Activated T-cell treated with anti-CD3 and anti-CD28 coated beads, Interleukin-2, amount 50 U/mL, for 72 hours (primary cell): ENCODE measurements at regions not wholly inside any gene's neighbourhood (a gene's known extent, or its start where the extent isn't known, plus 50 kb on each side); places are given as distances from the start of the nearest gene placed in this dataset.

Experiments
- ATAC-seq, 2 donors: fragments of 150-1000 bp; cut with Tn5 transposase; replicated peaks in 1 of 2; 2 replicates each; pipeline ENCODE4 v1.10.0; 2021; ENCODE audit warnings: moderate library complexity in 2 of 2, mild to moderate bottlenecking in 1 of 2
- DNase-seq, 2 donors: peaks; one replicate each; pipeline ENCODE4 v3.0.0; 2021 to 2022; ENCODE audit warnings: mixed read lengths in 1 of 2
- H3K27ac Mint-ChIP-seq: one replicate; pipeline ENCODE4 v1.8.0; 2022; ENCODE audit warnings: mild to moderate bottlenecking, moderate library complexity, mixed read lengths
- H3K27me3 Mint-ChIP-seq: one replicate; pipeline ENCODE4 v1.8.0; 2022; ENCODE audit warnings: low read depth, mixed read lengths
- H3K36me3 Mint-ChIP-seq, 2 donors: one replicate each; pipeline ENCODE4 v1.8.0; 2022; ENCODE audit warnings: mixed read lengths in 2 of 2, mild to moderate bottlenecking in 1 of 2; ENCODE audit not compliant: insufficient read depth in 2 of 2
- H3K4me1 Mint-ChIP-seq: one replicate; pipeline ENCODE4 v1.8.0; 2022; ENCODE audit warnings: low read depth, mixed read lengths
- H3K4me3 Mint-ChIP-seq, 2 donors: one replicate each; pipeline ENCODE4 v1.8.0; 2022; ENCODE audit warnings: mild to moderate bottlenecking in 2 of 2, mixed read lengths in 2 of 2, moderate library complexity in 2 of 2
- H3K9me3 Mint-ChIP-seq, 2 donors: one replicate each; pipeline ENCODE4 v1.8.0; 2022; ENCODE audit warnings: mixed read lengths in 2 of 2

- Mint-ChIP-seq H3K27ac (no peak overlapping the region), H3K4me1 (no peaks in the 10 kb centered on the region), H3K27me3 (no peaks in the 10 kb centered on the region), H3K9me3 (peaks cover 2 to 3% of the 10 kb centered on the region in 2 donors), H3K36me3 (no peaks in the 10 kb centered on the region), H3K4me3 (no peak overlapping the region)
- ATAC-seq (no peak), DNase-seq (no peak)
Observed at GRCh38 chr11:96755209-96755608, 365.4 kb downstream of the JRKL start.

- Mint-ChIP-seq H3K36me3 (no peaks in the 10 kb centered on the region), H3K27ac (no peak overlapping the region), H3K9me3 (peaks cover 2 to 3% of the 10 kb centered on the region in 2 donors), H3K4me3 (no peak overlapping the region), H3K27me3 (no peaks in the 10 kb centered on the region), H3K4me1 (no peaks in the 10 kb centered on the region)
- ATAC-seq (no peak), DNase-seq (no peak)
Observed at GRCh38 chr11:96755752-96756151, 365.9 kb downstream of the JRKL start.

GRCh38 chr11:96758957-96759356 lies 369.1 kb downstream of the JRKL start:
- no peak overlapping the region for H3K4me3 Mint-ChIP-seq
- no peaks in the 10 kb centered on the region for H3K27me3 Mint-ChIP-seq
- ATAC-seq (no peak), DNase-seq (no peak)
- H3K4me1 Mint-ChIP-seq: no peaks in the 10 kb centered on the region
- no peak overlapping the region for H3K27ac Mint-ChIP-seq
- H3K36me3 Mint-ChIP-seq: no peaks in the 10 kb centered on the region
- peaks cover 3 to 4% of the 10 kb centered on the region in 2 donors for H3K9me3 Mint-ChIP-seq

GRCh38 chr11:96760306-96760705 lies 370.5 kb downstream of the JRKL start:
- H3K36me3 Mint-ChIP-seq: no peaks in the 10 kb centered on the region
- DNase-seq: no peak
- H3K9me3 Mint-ChIP-seq: peaks cover 2 to 3% of the 10 kb centered on the region in 2 donors
- no peaks in the 10 kb centered on the region for H3K27me3 Mint-ChIP-seq
- ATAC-seq: no peak
- H3K27ac Mint-ChIP-seq: no peak overlapping the region
- H3K4me3 Mint-ChIP-seq: no peak overlapping the region
- no peaks in the 10 kb centered on the region for H3K4me1 Mint-ChIP-seq

- no peak overlapping the region for H3K4me3 Mint-ChIP-seq
Observed at GRCh38 chr11:96760815-96761214, 371.0 kb downstream of the JRKL start.

GRCh38 chr11:96761451-96761850 lies 371.6 kb downstream of the JRKL start:
- no peaks in the 10 kb centered on the region for H3K36me3 Mint-ChIP-seq
- H3K27me3 Mint-ChIP-seq: no peaks in the 10 kb centered on the region
- ATAC-seq (no peak), DNase-seq (no peak)
- no peaks in the 10 kb centered on the region for H3K4me1 Mint-ChIP-seq
- no peak overlapping the region for H3K4me3 Mint-ChIP-seq
- H3K9me3 Mint-ChIP-seq: peaks cover 2 to 3% of the 10 kb centered on the region in 2 donors
- H3K27ac Mint-ChIP-seq: no peak overlapping the region

More at GRCh38 chr11:96760815-96761214, 371.0 kb downstream of the JRKL start:
- DNase-seq (no peak), ATAC-seq (no peak)
- Mint-ChIP-seq H3K9me3 (peaks cover 2 to 3% of the 10 kb centered on the region in 2 donors), H3K4me1 (no peaks in the 10 kb centered on the region), H3K36me3 (no peaks in the 10 kb centered on the region), H3K27me3 (no peaks in the 10 kb centered on the region), H3K27ac (no peak overlapping the region)

- Mint-ChIP-seq H3K36me3 (no peaks in the 10 kb centered on the region), H3K27me3 (no peaks in the 10 kb centered on the region), H3K27ac (no peak overlapping the region), H3K4me3 (no peak overlapping the region), H3K9me3 (peaks cover 0 to 3% of the 10 kb centered on the region in 2 donors), H3K4me1 (no peaks in the 10 kb centered on the region)
- ATAC-seq: no peak
- no peak for DNase-seq
Observed at GRCh38 chr11:96763244-96763643, 373.4 kb downstream of the JRKL start.

- Mint-ChIP-seq H3K27me3 (no peaks in the 10 kb centered on the region), H3K4me3 (no peak overlapping the region), H3K27ac (no peak overlapping the region), H3K4me1 (no peaks in the 10 kb centered on the region), H3K36me3 (no peaks in the 10 kb centered on the region), H3K9me3 (peaks cover 2 to 7% of the 10 kb centered on the region in 2 donors)
- no peak for ATAC-seq
- DNase-seq: no peak
Observed at GRCh38 chr11:96778272-96778671, 388.5 kb downstream of the JRKL start.

- Mint-ChIP-seq H3K27me3 (no peaks in the 10 kb centered on the region), H3K9me3 (peaks cover 2 to 7% of the 10 kb centered on the region in 2 donors), H3K4me1 (no peaks in the 10 kb centered on the region), H3K4me3 (no peak overlapping the region), H3K36me3 (no peaks in the 10 kb centered on the region), H3K27ac (no peak overlapping the region)
- DNase-seq: no peak
- ATAC-seq: no peak
Observed at GRCh38 chr11:96779030-96779429, 389.2 kb downstream of the JRKL start.

GRCh38 chr11:96781082-96781481 lies 391.3 kb downstream of the JRKL start:
- peaks cover 2 to 7% of the 10 kb centered on the region in 2 donors for H3K9me3 Mint-ChIP-seq
- no peaks in the 10 kb centered on the region for H3K27me3 Mint-ChIP-seq
- H3K4me3 Mint-ChIP-seq: no peak overlapping the region
- DNase-seq (no peak), ATAC-seq (no peak)
- H3K27ac Mint-ChIP-seq: no peak overlapping the region
- H3K4me1 Mint-ChIP-seq: no peaks in the 10 kb centered on the region
- H3K36me3 Mint-ChIP-seq: no peaks in the 10 kb centered on the region

GRCh38 chr11:96782632-96783031 lies 392.8 kb downstream of the JRKL start:
- Mint-ChIP-seq H3K27me3 (no peaks in the 10 kb centered on the region), H3K9me3 (peaks cover 2 to 9% of the 10 kb centered on the region in 2 donors), H3K27ac (no peak overlapping the region), H3K36me3 (no peaks in the 10 kb centered on the region), H3K4me1 (no peaks in the 10 kb centered on the region), H3K4me3 (no peak overlapping the region)
- ATAC-seq (no peak), DNase-seq (no peak)

GRCh38 chr11:96783311-96783710 lies 393.5 kb downstream of the JRKL start:
- no peak for DNase-seq

GRCh38 chr11:96785073-96785472 lies 395.3 kb downstream of the JRKL start:
- no peaks in the 10 kb centered on the region for H3K36me3 Mint-ChIP-seq
- DNase-seq: no peak
- ATAC-seq: no peak
- H3K4me3 Mint-ChIP-seq: no peak overlapping the region
- no peak overlapping the region for H3K27ac Mint-ChIP-seq
- H3K27me3 Mint-ChIP-seq: no peaks in the 10 kb centered on the region
- H3K9me3 Mint-ChIP-seq: peaks cover 2 to 12% of the 10 kb centered on the region in 2 donors
- no peaks in the 10 kb centered on the region for H3K4me1 Mint-ChIP-seq

More at GRCh38 chr11:96783311-96783710, 393.5 kb downstream of the JRKL start:
- no peak for ATAC-seq
- Mint-ChIP-seq H3K27me3 (no peaks in the 10 kb centered on the region), H3K27ac (no peak overlapping the region), H3K4me1 (no peaks in the 10 kb centered on the region), H3K36me3 (no peaks in the 10 kb centered on the region), H3K4me3 (no peak overlapping the region), H3K9me3 (peaks cover 2 to 10% of the 10 kb centered on the region in 2 donors)

- Mint-ChIP-seq H3K36me3 (no peaks in the 10 kb centered on the region), H3K27me3 (no peaks in the 10 kb centered on the region), H3K4me1 (no peaks in the 10 kb centered on the region), H3K27ac (no peak overlapping the region), H3K9me3 (peaks cover 5 to 10% of the 10 kb centered on the region in 2 donors), H3K4me3 (no peak overlapping the region)
- DNase-seq (no peak), ATAC-seq (no peak)
Observed at GRCh38 chr11:96794152-96794551, 404.3 kb downstream of the JRKL start.
